ENCODE measurements at regions not wholly inside any gene's neighbourhood (a gene's known extent, or its start where the extent isn't known, plus 50 kb on each side); places are given as distances from the start of the nearest gene placed in this dataset.
"Not testable (repeated sequence)": the region's sequence is repeated elsewhere in the genome, so short reads cannot be mapped to it uniquely, and the experiment has no call there.

- DNase-seq (ENCODE audit: low read depth in 2 of 2) = not testable (repeated sequence)
Measured at GRCh38 chr2:196526981-196527725, 112.4 kb upstream of the CCDC150 start.

DNA sequence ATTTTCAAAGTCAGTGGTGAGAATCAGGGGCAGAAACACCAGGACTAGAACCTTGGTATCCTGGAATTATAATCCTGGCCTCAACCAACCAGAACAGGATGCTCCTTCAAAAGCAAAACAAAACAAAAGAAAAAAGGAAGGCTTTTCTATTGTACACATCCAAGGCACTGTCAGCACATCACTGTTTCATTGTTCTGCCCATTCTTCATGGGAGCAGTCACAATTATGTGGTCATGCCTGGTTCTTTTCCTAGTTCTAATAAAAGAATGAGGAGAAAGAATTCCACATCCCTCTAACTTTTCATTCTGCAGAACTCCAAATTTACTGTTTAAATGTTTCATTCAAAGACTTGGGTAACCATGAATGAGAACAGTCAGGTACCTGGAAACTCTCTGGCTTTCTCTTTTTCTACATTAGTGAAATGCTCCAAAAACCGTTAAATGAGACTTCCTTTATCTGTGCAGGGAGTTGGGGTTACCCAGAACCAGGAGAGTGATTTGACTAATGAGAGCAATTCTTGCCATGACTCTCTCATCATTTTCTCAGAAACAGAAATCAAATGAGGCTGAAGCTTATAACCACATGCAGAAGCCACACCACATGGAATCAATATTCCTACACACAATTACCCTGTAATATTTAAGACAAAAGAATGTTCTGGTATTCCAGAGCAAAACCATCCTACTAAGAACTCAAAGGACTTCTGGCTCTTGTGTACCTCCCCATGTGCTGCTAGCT lies 110.9 kb upstream of the CCDC150 start:
- DNase-seq (ENCODE audit: low read depth in 2 of 2) = no peak

- no peak for DNase-seq (ENCODE audit: low read depth in 2 of 2)
Measured at GRCh38 chr2:196530910-196531309, 108.6 kb upstream of the CCDC150 start.

GRCh38 chr2:196533772-196534397 lies 105.6 kb upstream of the CCDC150 start:
- no peak for DNase-seq (ENCODE audit: low read depth in 2 of 2)

GRCh38 chr2:196534495-196534894 lies 105.0 kb upstream of the CCDC150 start:
- no peak for DNase-seq (ENCODE audit: low read depth in 2 of 2)

DNA sequence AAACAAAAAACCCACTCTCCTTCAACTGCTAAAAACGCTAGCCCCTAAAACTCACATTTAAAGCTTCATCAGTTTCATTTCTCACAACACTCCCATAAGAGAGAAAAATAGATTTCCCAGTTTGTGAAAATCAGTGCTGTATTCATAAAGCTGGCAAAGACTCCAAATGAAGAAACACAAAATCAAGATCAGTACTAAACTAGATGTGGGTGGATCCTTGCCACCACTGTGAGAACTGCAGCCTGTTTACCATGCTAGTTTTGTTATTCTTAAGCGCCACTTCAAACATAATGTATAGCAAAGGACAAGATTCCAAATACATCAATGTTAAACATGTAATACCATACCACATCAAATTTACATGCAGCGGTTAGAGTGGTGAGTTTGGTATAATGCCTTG lies 104.5 kb upstream of the CCDC150 start:
- DNase-seq (ENCODE audit: low read depth in 2 of 2) = no peak

DNA sequence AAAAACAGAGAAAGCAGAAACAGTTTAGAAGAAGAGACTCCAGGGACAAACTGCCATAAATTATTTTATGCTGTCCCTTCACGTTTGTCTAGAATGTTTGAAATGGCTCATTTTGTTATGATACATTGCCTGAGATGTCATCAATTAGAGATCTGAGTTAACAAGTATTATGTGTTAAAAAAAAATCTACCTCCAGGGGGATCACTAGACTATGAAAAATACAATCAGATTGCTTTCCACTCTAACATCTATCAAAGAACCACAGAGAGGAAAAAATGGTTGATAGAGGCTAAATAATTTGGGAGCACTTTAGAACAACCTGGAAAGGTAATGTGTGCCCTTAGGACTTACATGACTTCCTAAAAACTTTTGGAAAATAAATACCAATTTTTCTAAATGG lies 103.8 kb upstream of the CCDC150 start:
- no peak for DNase-seq (ENCODE audit: low read depth in 2 of 2)

DNA sequence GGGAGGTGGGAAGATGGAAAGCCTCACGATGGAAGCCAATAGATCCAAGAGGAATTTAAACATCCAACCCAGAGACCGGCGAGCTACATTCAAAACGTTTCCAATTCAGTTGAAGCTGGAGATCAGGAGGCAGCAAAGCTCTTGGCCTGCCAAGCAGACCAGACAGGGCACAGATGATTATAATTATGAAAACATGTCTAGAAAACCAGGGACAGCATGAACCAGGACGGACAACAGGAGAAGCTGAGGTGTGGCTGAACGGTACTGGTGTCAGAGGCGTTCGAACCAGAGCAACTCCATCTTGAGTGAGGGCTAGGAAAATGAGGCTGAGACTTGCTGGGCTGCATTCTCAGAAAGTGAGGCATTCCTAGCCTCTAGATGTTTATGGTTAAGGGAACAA lies 102.2 kb upstream of the CCDC150 start:
- no peak for DNase-seq (ENCODE audit: low read depth in 2 of 2)

DNA sequence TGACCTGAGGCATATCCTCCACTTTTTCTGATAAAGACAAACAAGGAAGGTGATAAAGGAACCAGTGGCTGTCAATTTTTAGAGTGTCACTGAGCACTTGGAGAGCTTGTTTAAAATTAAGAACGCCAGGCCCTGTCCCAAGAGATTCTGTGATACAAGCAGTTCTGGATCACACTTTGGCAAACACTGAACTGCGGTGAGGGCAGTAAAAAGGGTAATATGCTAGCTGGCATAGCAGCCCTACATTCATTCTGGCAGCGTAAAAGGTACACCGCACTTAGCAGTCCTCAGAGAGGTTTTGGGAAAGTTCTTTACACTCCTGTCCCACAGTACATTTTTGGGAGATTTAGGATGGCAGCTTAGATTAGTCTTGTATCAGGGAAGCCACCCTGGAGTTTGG lies 101.3 kb upstream of the CCDC150 start:
- no peak for DNase-seq (ENCODE audit: low read depth in 2 of 2)

- no peak for DNase-seq (ENCODE audit: low read depth in 2 of 2)
Measured at GRCh38 chr2:196538646-196539045, 100.9 kb upstream of the CCDC150 start.

DNA sequence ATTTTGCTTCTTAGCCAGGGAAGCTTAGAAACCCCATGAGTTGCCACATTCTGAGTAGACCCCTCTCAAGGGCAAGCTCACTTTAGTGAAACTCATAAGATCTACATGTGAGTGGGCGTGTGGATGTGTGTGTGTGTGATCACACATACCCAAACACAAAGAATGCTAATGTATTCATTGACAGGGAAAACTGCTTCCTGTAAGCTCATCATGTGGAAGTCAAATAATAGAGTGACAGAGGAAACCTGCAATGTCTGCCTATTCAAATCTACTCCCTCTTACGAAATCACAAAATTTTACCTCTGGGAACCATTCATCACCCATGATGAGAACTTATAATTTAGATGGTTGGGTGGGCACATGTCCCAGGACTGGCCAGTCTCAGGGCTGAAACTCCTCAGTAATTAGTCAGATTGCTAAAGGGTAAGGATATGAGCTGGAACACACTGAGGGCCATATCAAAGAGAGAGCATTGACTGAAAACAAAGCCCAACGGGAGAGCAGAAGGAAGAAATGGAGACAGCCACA lies 94.5 kb upstream of the CCDC150 start:
- DNase-seq (ENCODE audit: low read depth in 2 of 2) = no peak

DNA sequence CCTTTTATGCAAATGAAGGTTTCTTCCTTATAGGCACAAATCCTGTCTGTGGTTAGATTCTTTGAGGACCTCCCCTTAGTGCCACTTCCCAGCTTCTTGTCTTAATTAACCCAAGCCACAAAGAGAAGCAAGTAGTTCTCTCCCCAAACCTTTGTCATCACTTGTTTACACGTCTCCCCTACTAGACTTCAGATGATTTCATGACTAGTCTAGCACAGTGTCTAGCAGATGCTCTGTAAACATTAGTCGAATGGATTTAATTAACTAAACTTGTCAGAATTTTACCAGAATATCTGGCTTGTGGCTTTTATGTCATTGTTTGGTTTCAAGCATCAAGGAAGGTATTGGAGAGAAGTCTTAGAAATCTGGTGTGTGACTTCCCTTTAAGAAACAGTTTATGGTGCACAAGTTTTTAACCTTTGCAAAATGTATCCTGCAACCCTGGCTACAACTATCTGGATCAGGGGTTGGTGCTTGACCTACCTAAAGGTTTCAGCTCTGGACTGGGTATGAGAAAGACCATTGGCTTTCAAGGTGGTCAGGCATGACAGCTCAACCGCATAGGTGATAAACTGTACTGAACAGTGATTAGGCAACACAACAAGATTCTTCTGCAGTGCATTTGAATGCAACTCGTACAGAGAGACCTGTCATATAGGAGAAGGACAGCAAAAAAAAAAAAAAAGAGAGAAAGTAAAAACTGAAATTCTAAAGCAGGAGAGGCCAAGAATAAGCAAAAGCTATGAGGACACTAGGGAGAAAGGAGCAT lies 93.2 kb upstream of the CCDC150 start:
- no peak for DNase-seq (ENCODE audit: low read depth in 2 of 2)

DNA sequence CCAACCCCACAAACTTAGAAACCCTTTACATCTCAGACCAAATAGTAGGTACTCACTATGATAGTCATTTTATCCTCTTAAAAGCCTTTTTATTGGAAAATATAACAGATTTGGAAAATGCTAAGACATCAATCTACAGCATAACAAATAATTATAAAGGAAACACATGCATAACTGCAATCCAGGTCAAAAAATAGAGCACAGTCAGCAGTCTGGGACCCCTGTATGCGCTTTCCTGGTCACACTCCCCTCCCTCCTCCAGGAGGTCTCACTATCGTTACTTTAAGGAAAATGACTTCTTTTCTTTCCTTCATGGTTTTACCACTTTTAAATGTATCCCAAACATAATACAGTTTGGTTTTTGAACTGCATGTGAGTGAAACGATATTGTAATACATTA lies 90.5 kb upstream of the CCDC150 start:
- DNase-seq (ENCODE audit: low read depth in 2 of 2) = no peak

- DNase-seq (ENCODE audit: low read depth in 2 of 2) = no peak
Measured at GRCh38 chr2:196551014-196551413, 88.5 kb upstream of the CCDC150 start.

- DNase-seq (ENCODE audit: low read depth in 2 of 2) = no peak
Measured at GRCh38 chr2:196555161-196555560, 84.4 kb upstream of the CCDC150 start.

DNA sequence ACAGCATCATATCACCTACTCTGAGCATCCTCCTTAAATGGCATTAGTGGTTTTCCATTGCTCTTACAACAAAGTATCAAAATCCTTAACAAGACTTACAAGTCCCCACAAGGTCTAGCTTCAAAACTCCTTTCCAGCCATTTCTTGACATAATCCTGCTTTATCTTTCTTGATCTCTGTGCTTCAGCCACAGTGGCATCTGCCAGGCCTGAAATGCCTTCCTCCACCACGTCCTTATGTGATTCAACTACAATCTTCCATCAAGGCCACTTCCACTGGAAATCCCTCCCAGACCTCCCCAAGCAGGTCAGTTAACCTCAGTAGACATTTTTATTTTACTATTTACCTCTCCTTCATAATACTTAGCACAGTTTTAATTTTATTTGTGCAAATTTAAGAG lies 83.8 kb upstream of the CCDC150 start:
- no peak for DNase-seq (ENCODE audit: low read depth in 2 of 2)

GRCh38 chr2:196558497-196558896 lies 81.0 kb upstream of the CCDC150 start:
- no peak for DNase-seq (ENCODE audit: low read depth in 2 of 2)

- DNase-seq (ENCODE audit: low read depth in 2 of 2) = no peak
Measured at GRCh38 chr2:196563876-196564275, 75.6 kb upstream of the CCDC150 start.

DNA sequence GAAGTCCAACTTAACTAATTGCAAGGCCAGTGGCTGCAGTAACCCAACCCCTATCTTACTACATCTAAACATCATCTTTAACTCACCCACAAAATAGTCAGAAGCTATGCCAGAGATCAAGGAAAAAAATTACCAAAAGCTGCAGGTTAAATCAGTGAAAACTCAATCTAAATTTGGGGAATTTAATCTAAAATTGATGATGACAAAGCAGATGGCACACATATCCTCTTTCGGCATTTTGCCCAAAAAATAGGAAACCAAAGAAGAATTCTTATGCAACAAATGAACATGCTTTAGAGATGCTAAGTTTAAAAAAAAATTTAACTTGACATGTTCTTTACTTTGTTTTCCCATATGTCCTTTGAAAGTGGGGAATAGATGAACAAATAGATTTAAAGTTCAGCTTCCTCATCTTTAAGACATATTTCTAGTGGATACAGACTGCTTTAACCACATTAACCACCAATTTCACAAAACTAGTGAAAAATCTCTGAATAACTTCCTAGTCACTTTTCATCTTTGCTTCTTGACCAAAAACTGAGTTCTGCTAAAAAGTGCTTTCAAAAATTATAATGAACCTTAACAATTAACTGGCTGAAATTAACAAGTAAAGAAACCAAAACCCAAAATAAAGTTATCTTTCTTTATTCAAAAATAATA lies 74.3 kb upstream of the CCDC150 start:
- no peak for DNase-seq (ENCODE audit: low read depth in 2 of 2)

DNA sequence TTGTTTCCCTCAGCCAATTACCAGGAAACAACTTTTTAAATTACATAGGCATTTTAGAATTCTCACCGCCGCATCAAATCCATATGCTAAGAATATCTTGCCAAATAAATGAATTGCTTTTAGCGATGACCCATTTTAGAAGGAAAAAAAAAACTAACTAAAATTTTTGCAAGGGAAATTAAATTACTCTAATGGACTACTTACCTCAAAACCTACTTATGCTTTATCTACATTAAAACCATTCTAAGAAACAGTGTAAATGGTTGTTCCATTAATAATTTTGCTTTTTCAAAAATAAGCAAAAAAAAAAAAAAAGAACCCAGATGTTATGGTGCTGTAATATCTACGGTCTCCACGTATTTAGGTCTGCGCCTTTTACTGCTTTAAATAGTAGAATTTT lies 73.5 kb upstream of the CCDC150 start:
- DNase-seq (ENCODE audit: low read depth in 2 of 2) = no peak

DNA sequence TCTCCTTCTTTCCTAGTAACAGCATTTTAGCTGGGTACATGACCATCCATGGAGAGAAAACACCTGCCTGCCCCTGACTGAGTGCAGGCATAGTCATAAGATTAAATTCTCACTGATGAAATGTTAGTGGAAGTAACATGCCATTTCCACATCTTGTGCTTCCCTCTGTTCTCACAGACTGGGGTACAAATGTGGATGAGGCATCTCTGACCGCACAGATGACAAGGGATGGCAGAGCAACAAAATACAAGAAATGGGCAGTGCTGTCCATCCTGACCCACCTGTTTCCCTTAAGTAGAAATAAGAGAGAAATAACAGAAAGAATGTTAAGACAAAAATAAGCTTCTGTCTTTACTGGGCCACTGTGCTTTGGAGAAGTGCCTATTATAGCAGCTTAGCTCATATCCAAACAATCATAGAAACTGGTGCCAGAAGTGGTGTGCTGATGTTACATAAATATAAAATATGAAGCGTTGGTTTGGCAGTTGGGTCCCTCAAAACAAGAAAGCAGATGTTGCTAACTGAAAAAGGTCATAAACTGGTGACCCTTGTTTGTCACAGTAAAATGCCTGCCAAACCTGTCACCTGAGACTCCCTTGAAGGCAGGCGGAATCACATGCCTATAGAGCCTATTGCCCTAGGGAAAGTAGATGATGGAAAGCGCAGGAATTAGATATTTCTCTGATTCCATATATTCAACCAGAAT lies 72.4 kb upstream of the CCDC150 start:
- DNase-seq (ENCODE audit: low read depth in 2 of 2) = no peak
